ENCODE measurements at regions not wholly inside any gene's neighbourhood (a gene's known extent, or its start where the extent isn't known, plus 50 kb on each side); places are given as distances from the start of the nearest gene placed in this dataset.

- TF ChIP-seq, protein P1, sequence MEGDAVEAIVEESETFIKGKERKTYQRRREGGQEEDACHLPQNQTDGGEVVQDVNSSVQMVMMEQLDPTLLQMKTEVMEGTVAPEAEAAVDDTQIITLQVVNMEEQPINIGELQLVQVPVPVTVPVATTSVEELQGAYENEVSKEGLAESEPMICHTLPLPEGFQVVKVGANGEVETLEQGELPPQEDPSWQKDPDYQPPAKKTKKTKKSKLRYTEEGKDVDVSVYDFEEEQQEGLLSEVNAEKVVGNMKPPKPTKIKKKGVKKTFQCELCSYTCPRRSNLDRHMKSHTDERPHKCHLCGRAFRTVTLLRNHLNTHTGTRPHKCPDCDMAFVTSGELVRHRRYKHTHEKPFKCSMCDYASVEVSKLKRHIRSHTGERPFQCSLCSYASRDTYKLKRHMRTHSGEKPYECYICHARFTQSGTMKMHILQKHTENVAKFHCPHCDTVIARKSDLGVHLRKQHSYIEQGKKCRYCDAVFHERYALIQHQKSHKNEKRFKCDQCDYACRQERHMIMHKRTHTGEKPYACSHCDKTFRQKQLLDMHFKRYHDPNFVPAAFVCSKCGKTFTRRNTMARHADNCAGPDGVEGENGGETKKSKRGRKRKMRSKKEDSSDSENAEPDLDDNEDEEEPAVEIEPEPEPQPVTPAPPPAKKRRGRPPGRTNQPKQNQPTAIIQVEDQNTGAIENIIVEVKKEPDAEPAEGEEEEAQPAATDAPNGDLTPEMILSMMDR (IDR thresholded peaks at IDR 0.05) = no peak
- TF ChIP-seq POLR2A (IDR thresholded peaks at IDR 0.05) = no peak
Measured at GRCh38 chr11:90845126-90845525, 622.3 kb upstream of the CHORDC1 start.

Measured in body of pancreas (tissue), 4 donors.